Spinal cord (tissue), 9 donors: ENCODE measurements at regions not wholly inside any gene's neighbourhood (a gene's known extent, or its start where the extent isn't known, plus 50 kb on each side); places are given as distances from the start of the nearest gene placed in this dataset.
"Not testable (repeated sequence)": the region's sequence is repeated elsewhere in the genome, so short reads cannot be mapped to it uniquely, and the experiment has no call there.

Source experiments
- DNase-seq, 6 donors: peaks; one replicate each; pipeline versions ENCODE4 v3.0.0 to v3.0.0-alpha.2; 2013 to 2015; ENCODE audit warnings: low spot score in 6 of 6, low read depth in 4 of 6
- H3K27ac ChIP-seq: one replicate; pipeline ENCODE4 v1.5.1; 2013; ENCODE audit warnings: low read depth, low read length, control low read depth
- H3K27me3 ChIP-seq: one replicate; pipeline ENCODE4 v1.6.1; 2013; ENCODE audit warnings: low read length; ENCODE audit not compliant: control insufficient read depth, insufficient read depth
- H3K36me3 ChIP-seq: one replicate; pipeline ENCODE4 v1.6.1; 2013; ENCODE audit warnings: low read length; ENCODE audit not compliant: control insufficient read depth, insufficient read depth
- H3K4me1 ChIP-seq: one replicate; pipeline ENCODE4 v1.6.1; 2013; ENCODE audit warnings: low read length; ENCODE audit not compliant: control insufficient read depth, insufficient read depth
- H3K4me3 ChIP-seq: one replicate; pipeline ENCODE4 v1.5.1; 2013; ENCODE audit warnings: low read depth, low read length, control low read depth
- H3K9me3 ChIP-seq: one replicate; pipeline ENCODE4 v1.6.1; 2013; ENCODE audit warnings: low read length; ENCODE audit not compliant: control insufficient read depth, insufficient read depth
- WGBS: methylation state at CpG from one replicate; pipeline ENCODE4 v1.1.5; 2013; ENCODE audit warnings: missing lambda C conversion rate; ENCODE audit not compliant: insufficient coverage; 5-methylcytosine and 5-hydroxymethylcytosine counted together
- donor health status: healthy.

DNA sequence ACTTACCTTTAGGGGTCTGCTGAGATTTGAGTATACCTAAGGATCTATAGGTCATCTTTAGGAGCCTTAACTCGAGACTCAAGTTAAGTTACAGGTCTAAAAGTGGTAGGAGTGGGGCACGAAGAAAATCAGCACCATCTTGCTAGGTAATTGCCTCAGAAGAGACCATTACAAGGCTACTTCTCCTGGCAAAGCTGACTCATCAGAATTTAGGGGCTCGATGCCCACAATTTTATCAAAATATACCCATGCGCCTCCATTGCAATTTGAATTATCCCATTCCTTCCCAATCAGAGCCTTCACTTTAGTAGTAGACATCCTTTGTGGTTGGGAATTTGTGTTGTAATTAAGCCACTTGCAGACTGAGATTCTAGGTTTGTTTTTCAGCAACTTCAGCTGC is 1994.3 kb downstream of the MRPL39 start:
- WGBS = no CpG with 5 or more reads among the region's 4 CpGs
- no peaks in the 10 kb centered on the region for H3K36me3 ChIP-seq
- H3K27me3 ChIP-seq = no peaks in the 10 kb centered on the region
- DNase-seq = no peak
- H3K4me3 ChIP-seq = no peak overlapping the region
- no peak overlapping the region for H3K27ac ChIP-seq
- H3K9me3 ChIP-seq = no peaks in the 10 kb centered on the region
- no peaks in the 10 kb centered on the region for H3K4me1 ChIP-seq

DNA sequence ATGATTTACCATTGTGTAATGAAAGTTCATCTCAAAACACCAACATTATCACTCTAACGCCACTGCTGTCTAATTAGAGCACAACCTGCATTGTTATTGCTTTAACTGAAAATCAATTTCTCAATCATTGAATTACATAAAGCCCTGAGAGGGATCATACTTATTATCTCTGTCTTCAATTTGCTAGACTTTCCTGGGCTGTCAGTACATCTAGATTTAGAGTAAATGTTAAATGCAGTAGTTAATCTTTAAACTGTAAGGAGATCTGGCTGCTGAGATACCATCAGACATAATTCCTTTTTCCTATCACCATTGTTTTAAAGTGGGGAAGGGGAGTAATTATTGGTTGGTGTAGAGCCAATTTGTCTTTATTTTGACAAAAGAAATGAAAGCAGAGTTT is 1995.1 kb downstream of the MRPL39 start:
- Histone ChIP-seq H3K27me3 (no peaks in the 10 kb centered on the region), H3K4me3 (no peak overlapping the region), H3K27ac (no peak overlapping the region), H3K4me1 (no peaks in the 10 kb centered on the region), H3K9me3 (no peaks in the 10 kb centered on the region), H3K36me3 (no peaks in the 10 kb centered on the region)
- DNase-seq = peak in 1 of 6 donors; percentile 21
- no CpG with 5 or more reads among the region's 1 CpG for WGBS

DNA sequence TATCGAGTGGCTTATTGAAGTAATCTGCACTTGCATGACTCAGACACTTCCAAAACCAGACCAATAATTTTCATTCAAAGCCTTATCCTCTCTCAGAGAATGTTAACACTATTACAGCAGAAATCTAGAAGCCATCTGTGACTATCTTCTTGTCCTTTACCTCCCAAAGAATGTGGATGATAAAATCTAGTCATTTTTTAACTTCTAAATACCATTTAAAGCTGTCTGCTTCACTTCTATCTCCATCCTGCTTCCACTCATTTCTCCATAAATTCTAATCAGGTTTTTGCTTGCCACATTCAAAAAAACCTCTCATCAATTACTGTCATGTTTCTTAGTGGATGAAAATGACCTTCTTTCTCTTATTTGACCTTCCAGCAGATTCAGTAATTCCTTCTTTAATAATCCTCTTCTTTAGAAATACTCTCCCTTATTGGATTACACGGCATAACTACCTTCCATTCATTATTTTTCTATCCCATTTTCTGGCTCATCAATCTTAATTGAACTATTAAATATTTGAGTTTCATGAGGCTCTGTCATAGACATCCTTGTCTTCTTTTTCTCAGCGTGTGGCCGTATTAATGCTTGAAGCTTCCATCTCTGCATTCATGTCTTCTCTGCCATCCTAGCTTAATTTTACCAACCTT is 1999.4 kb downstream of the MRPL39 start:
- Histone ChIP-seq H3K27ac (no peak overlapping the region), H3K27me3 (no peaks in the 10 kb centered on the region), H3K4me3 (no peak overlapping the region), H3K36me3 (no peaks in the 10 kb centered on the region), H3K9me3 (no peaks in the 10 kb centered on the region), H3K4me1 (no peaks in the 10 kb centered on the region)
- WGBS = 82% methylated on average over 3 of the region's 4 CpGs
- DNase-seq = peak in 1 of 6 donors; percentile 10

- Histone ChIP-seq H3K27me3 (no peaks in the 10 kb centered on the region), H3K4me1 (no peaks in the 10 kb centered on the region), H3K9me3 (no peaks in the 10 kb centered on the region), H3K27ac (no peak overlapping the region), H3K36me3 (no peaks in the 10 kb centered on the region), H3K4me3 (no peak overlapping the region)
- DNase-seq = no peak
- 100% methylated on average over 2 of the region's 4 CpGs for WGBS
These were observed 2005.7 kb downstream of the MRPL39 start for GRCh38 chr21:23601549-23601948.

DNA sequence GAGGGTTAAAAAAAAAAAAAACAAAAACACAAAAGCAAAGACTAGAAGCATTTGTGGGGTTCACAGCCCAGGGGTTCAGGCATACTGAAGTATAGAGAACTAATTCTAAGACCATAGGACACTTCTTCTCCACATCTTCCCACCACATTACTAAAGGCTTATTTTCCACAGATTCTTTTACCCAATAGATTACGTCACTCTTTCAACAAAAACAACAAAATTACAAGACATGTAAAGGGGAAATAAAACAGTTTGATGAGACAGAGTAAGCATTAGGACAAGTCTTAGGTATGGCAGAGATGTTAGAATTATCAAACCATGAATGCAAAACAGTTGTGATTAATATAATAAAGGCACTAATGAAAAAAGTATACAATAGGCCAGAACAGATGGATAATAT is 2013.7 kb downstream of the MRPL39 start:
- DNase-seq = no peak
- Histone ChIP-seq H3K4me1 (no peaks in the 10 kb centered on the region), H3K4me3 (no peak overlapping the region)

GRCh38 chr21:23585419-23585818 is 2021.9 kb downstream of the MRPL39 start:
- no peaks in the 10 kb centered on the region for H3K27me3 ChIP-seq
- peak in 1 of 6 donors; percentile 19 for DNase-seq
- no peaks in the 10 kb centered on the region for H3K4me1 ChIP-seq
- no peak overlapping the region for H3K27ac ChIP-seq
- no peaks in the 10 kb centered on the region for H3K36me3 ChIP-seq
- H3K9me3 ChIP-seq = no peaks in the 10 kb centered on the region
- H3K4me3 ChIP-seq = no peak overlapping the region
- WGBS = no CpG with 5 or more reads among the region's 2 CpGs

More for the DNA sequence above, 2013.7 kb downstream of the MRPL39 start:
- Histone ChIP-seq H3K9me3 (no peaks in the 10 kb centered on the region), H3K27me3 (no peaks in the 10 kb centered on the region), H3K27ac (no peak overlapping the region), H3K36me3 (no peaks in the 10 kb centered on the region)
- no CpG with 5 or more reads among the region's 1 CpG for WGBS

GRCh38 chr21:23579573-23579972 is 2027.7 kb downstream of the MRPL39 start:
- H3K9me3 ChIP-seq = no peaks in the 10 kb centered on the region
- no peaks in the 10 kb centered on the region for H3K4me1 ChIP-seq
- H3K27ac ChIP-seq = no peak overlapping the region
- H3K4me3 ChIP-seq = no peak overlapping the region
- H3K27me3 ChIP-seq = no peaks in the 10 kb centered on the region
- DNase-seq = no peak
- H3K36me3 ChIP-seq = no peaks in the 10 kb centered on the region

DNA sequence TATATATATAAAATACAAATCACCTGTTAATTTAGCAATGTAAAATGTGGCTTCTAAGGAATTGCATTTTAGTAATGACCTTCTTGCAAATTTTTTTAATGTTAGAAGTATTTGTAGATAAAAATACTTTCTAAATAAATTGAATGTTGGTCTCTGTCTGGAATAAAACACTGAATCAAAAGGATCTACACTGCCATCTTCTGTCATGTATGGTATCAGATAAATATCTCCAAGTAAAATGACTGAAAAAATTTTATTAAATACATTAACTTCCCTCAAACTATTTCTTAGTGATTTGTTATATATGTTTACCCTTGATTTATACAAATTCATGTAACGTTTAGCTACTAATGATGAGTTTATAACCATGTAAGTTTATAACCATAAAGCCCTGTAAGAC is 2029.3 kb downstream of the MRPL39 start:
- Histone ChIP-seq H3K9me3 (no peaks in the 10 kb centered on the region), H3K27ac (no peak overlapping the region), H3K4me3 (no peak overlapping the region), H3K27me3 (no peaks in the 10 kb centered on the region), H3K36me3 (no peaks in the 10 kb centered on the region), H3K4me1 (no peaks in the 10 kb centered on the region)
- no CpG with 5 or more reads among the region's 1 CpG for WGBS
- peak in 2 of 6 donors; percentile 17 to 63 for DNase-seq

GRCh38 chr21:23574932-23575331 is 2032.3 kb downstream of the MRPL39 start:
- no peak for DNase-seq
- H3K27me3 ChIP-seq = no peaks in the 10 kb centered on the region
- H3K4me1 ChIP-seq = no peaks in the 10 kb centered on the region
- H3K36me3 ChIP-seq = no peaks in the 10 kb centered on the region
- H3K9me3 ChIP-seq = no peaks in the 10 kb centered on the region
- 85% methylated on average over 5 of the region's 9 CpGs for WGBS
- no peak overlapping the region for H3K27ac ChIP-seq
- no peak overlapping the region for H3K4me3 ChIP-seq

GRCh38 chr21:23548924-23549323 is 2058.4 kb downstream of the MRPL39 start:
- not testable (repeated sequence) for H3K9me3 ChIP-seq, DNase-seq, H3K4me1 ChIP-seq, H3K27ac ChIP-seq, H3K27me3 ChIP-seq, H3K36me3 ChIP-seq, H3K4me3 ChIP-seq
- WGBS = 100% methylated on average over 4 of the region's 5 CpGs
